Brain microvascular endothelial cell (primary cell): ENCODE measurements at regions not wholly inside any gene's neighbourhood (a gene's known extent, or its start where the extent isn't known, plus 50 kb on each side); places are given as distances from the start of the nearest gene placed in this dataset.
A peak's percentile ranks its signal among the peaks of the same experiment; 100 is the strongest.

ENCODE experiments used
- DNase-seq: peaks from one replicate; pipeline ENCODE4 v3.0.0-alpha.2; 2020
- H3K27ac ChIP-seq: fragments of 250-450 bp; sonication (Bioruptor Pico); 2 replicates; pipeline ENCODE4 v1.5.1; 2020; ENCODE audit warnings: mild to moderate bottlenecking, moderate library complexity
- H3K27me3 ChIP-seq: fragments of 250-450 bp; sonication (Bioruptor Pico); replicated peaks from 2 replicates; pipeline ENCODE4 v1.5.1; 2020; ENCODE audit warnings: mild to moderate bottlenecking
- H3K36me3 ChIP-seq: fragments of 250-450 bp; sonication (Bioruptor Pico); replicated peaks from 2 replicates; pipeline ENCODE4 v1.5.1; 2020; ENCODE audit warnings: mild to moderate bottlenecking
- H3K4me3 ChIP-seq: 2 replicates; pipeline ENCODE4 v1.5.1; 2011; ENCODE audit warnings: low read depth, mild to moderate bottlenecking, control low read depth, low read length, moderate library complexity
- CTCF ChIP-seq: IDR thresholded peaks from 2 replicates; pipeline ENCODE4 v1.5.1; 2011; ENCODE audit warnings: low read depth, mild to moderate bottlenecking, moderate library complexity, low read length, control low read depth, inconsistent platforms; ENCODE audit errors: missing control alignments
- in situ Hi-C: cut with HindIII; loops from 2 replicates; pipeline ENCODE4 v1.10.0; 2017; ENCODE audit warnings: low sequenced_read_pairs, low pct_ligation_motif_present

GRCh38 chr3:55164876-55165275 is 237.0 kb upstream of the LRTM1 start:
- no peak overlapping the region for H3K4me3 ChIP-seq
- in situ Hi-C loops, result loop anchor here (25.0 kb wide), 2 partner anchors 322 to 547 kb away; partner anchors contain the start of gene WNT5A

GRCh38 chr3:55164191-55164590 is 236.3 kb upstream of the LRTM1 start:
- no peak for TF ChIP-seq CTCF
- Histone ChIP-seq H3K36me3 (no peaks in the 10 kb centered on the region), H3K27me3 (no peaks in the 10 kb centered on the region), H3K27ac (no peak overlapping the region), H3K4me3 (no peak overlapping the region)
- DNase-seq, result no peak
- in situ Hi-C loops, result loop anchor here (25.0 kb wide), 2 partner anchors 323 to 548 kb away; partner anchors contain the start of gene WNT5A

More at GRCh38 chr3:55164876-55165275, 237.0 kb upstream of the LRTM1 start:
- no peak overlapping the region for H3K27ac ChIP-seq
- H3K36me3 ChIP-seq, result no peaks in the 10 kb centered on the region
- no peaks in the 10 kb centered on the region for H3K27me3 ChIP-seq
- TF ChIP-seq CTCF, result no peak
- DNase-seq, result no peak

GRCh38 chr3:55163421-55163820 is 235.6 kb upstream of the LRTM1 start:
- in situ Hi-C loops, result loop anchor here (25.0 kb wide), 2 partner anchors 324 to 549 kb away; partner anchors contain the start of gene WNT5A
- H3K27ac ChIP-seq, result no peak overlapping the region
- no peaks in the 10 kb centered on the region for H3K27me3 ChIP-seq

DNA sequence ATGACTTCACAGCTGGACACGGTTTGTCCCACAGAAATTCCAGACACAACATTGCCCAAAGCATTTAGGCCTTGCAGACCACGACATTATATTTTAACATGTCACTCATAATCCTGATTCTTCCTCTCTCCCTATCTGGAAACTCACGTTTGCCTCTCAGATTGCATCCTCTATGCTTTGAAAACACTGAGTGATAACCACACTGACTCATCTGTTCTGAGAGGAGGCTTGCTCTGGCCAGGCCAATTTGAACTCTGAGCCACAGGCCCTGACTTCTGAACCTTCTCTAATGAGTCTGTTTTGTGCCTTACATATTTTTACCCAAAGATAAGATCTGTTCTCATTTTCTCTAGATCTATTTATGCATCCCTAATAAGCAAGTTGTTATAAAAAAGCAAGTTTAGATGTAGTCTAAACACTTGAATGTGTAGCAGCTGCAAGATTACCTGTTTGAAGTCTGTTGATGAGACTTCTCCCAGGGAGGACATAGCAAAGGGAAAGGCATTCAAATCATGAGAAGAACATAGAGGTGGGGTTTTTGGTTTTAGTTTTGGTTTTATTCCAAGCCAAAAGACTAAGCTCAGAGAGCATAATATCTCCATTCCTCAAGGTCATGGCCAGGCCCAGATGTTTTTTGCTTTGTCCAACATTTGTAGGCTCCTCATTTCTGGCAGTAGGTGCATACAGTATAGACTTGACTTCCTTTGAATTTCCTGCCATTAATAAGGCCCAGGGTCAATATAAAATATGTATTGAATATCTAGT is 234.4 kb upstream of the LRTM1 start:
- peak; percentile 71 for DNase-seq
- no peak for TF ChIP-seq CTCF
- Histone ChIP-seq H3K36me3 (no peaks in the 10 kb centered on the region), H3K27ac (peak overlapping the region; percentile 94), H3K4me3 (no peak overlapping the region), H3K27me3 (no peaks in the 10 kb centered on the region)
- in situ Hi-C loops, result loop anchor here (25.0 kb wide), 2 partner anchors 325 to 550 kb away; partner anchors contain the start of gene WNT5A

More at GRCh38 chr3:55163421-55163820, 235.6 kb upstream of the LRTM1 start:
- DNase-seq, result no peak
- Histone ChIP-seq H3K4me3 (no peak overlapping the region), H3K36me3 (no peaks in the 10 kb centered on the region)
- TF ChIP-seq CTCF, result no peak

GRCh38 chr3:55161231-55161630 is 233.4 kb upstream of the LRTM1 start:
- no peak for DNase-seq
- TF ChIP-seq CTCF, result no peak
- Histone ChIP-seq H3K36me3 (no peaks in the 10 kb centered on the region), H3K4me3 (no peak overlapping the region), H3K27ac (peak overlapping the region; percentile 94), H3K27me3 (no peaks in the 10 kb centered on the region)
- in situ Hi-C loops, result loop anchor here (25.0 kb wide), 2 partner anchors 326 to 551 kb away; partner anchors contain the start of gene WNT5A
